ENCODE measurements at regions not wholly inside any gene's neighbourhood (a gene's known extent, or its start where the extent isn't known, plus 50 kb on each side); places are given as distances from the start of the nearest gene placed in this dataset.

- Histone ChIP-seq H4K91ac (ENCODE audit: insufficient read depth, low read depth, low read length) (no peak overlapping the region), H4K5ac (ENCODE audit: low read depth, low read length) (no peak overlapping the region), H3K79me1 (ENCODE audit: low read depth in 1 of 2, low read length in 2 of 2) (no peaks in the 10 kb centered on the region), H4K8ac (ENCODE audit: low read depth in 2 of 2, low read length in 2 of 2) (no peak overlapping the region), H3K9ac (ENCODE audit: low read depth, low read length) (no peak overlapping the region), H3K36me3 (ENCODE audit: control insufficient read depth, insufficient read depth, low read length) (no peaks in the 10 kb centered on the region), H2BK15ac (ENCODE audit: low read depth, low read length) (no peak overlapping the region), H3K18ac (ENCODE audit: low read depth, low read length) (no peak overlapping the region), H3K27me3 (ENCODE audit: control insufficient read depth, insufficient read depth, low read length) (peaks cover 10% of the 10 kb centered on the region), H2AK5ac (ENCODE audit: low read depth, low read length) (no peak overlapping the region), H3K4me3 (ENCODE audit: insufficient read depth, low read depth, low read length) (no peak overlapping the region), H4K20me1 (ENCODE audit: insufficient read depth, low read length) (no peaks in the 10 kb centered on the region), H3K23ac (ENCODE audit: low read depth, low read length) (no peak overlapping the region), H2AFZ (replicated peaks; ENCODE audit: low read length, poor library complexity) (no peak overlapping the region), H2BK20ac (ENCODE audit: low read depth, low read length) (no peak overlapping the region), H3K14ac (replicated peaks; ENCODE audit: low read depth, low read length) (no peak overlapping the region), H2BK5ac (ENCODE audit: low read depth, low read length, poor library complexity, severe bottlenecking) (no peak overlapping the region), H3K56ac (ENCODE audit: extremely low read depth, insufficient read depth, low read length) (no peak overlapping the region), H3K4me1 (ENCODE audit: control insufficient read depth, insufficient read depth, low read length) (no peaks in the 10 kb centered on the region; the same call in 1 of the 2 replicates), H2BK120ac (ENCODE audit: low read depth, low read length) (no peak overlapping the region), H3K4me2 (ENCODE audit: low read depth, low read length) (no peak overlapping the region), H3K27ac (ENCODE audit: insufficient read depth, low read length) (no peak overlapping the region), H3K4ac (ENCODE audit: low read depth, low read length) (no peak overlapping the region), H2AK9ac (replicated peaks; ENCODE audit: low read depth, low read length, poor library complexity) (no peak overlapping the region), H3K9me3 (ENCODE audit: control insufficient read depth, insufficient read depth, low read length) (no peaks in the 10 kb centered on the region), H3K9me1 (ENCODE audit: insufficient read depth, low read length) (no peaks in the 10 kb centered on the region)
- WGBS, 2 experiments (ENCODE audit: extremely low coverage in 2 of 2, insufficient read length in 1 of 2) = no CpG with 5 or more reads among the region's 8 CpGs
- CTCF ChIA-PET = no interaction called here
- in situ Hi-C loops (cut with MboI; ENCODE audit: low sequenced_read_pairs) (no loop called here), intact Hi-C loops (cut with micrococcal nuclease) (no loop called here), dilution Hi-C loops (cut with HindIII; ENCODE audit: low sequenced_read_pairs, unreplicated experiment) (no loop called here)
- TF ChIP-seq MAZ (IDR thresholded peaks at IDR 0.05; ENCODE audit: borderline replicate concordance, low read depth, low read length) (no peak), CHD1 (IDR thresholded peaks at IDR 0.05; ENCODE audit: low read depth, low read length) (no peak), RFX5 (IDR thresholded peaks at IDR 0.05; ENCODE audit: low read depth, low read length) (no peak), POLR2A (IDR thresholded peaks at IDR 0.05; ENCODE audit: low read depth, low read length) (no peak)
- POLR2A ChIA-PET (ENCODE audit: unreplicated experiment) = no interaction called here
- ATAC-seq (ENCODE audit: low read depth) (no peak), DNase-seq (no peak)
- no TSS peak for BruUV-seq (replicated peaks)
Observed at GRCh38 chr11:95360377-95361075, 129.5 kb upstream of the SESN3 start.

Measured in IMR-90 (cell line).